ENCODE measurements at regions not wholly inside any gene's neighbourhood (a gene's known extent, or its start where the extent isn't known, plus 50 kb on each side); places are given as distances from the start of the nearest gene placed in this dataset.
"Not testable (repeated sequence)": the region's sequence is repeated elsewhere in the genome, so short reads cannot be mapped to it uniquely, and the experiment has no call there.

GRCh38 chr2:67878743-67879142 lies 184.1 kb downstream of the C1D start:
- no peak for DNase-seq

DNA sequence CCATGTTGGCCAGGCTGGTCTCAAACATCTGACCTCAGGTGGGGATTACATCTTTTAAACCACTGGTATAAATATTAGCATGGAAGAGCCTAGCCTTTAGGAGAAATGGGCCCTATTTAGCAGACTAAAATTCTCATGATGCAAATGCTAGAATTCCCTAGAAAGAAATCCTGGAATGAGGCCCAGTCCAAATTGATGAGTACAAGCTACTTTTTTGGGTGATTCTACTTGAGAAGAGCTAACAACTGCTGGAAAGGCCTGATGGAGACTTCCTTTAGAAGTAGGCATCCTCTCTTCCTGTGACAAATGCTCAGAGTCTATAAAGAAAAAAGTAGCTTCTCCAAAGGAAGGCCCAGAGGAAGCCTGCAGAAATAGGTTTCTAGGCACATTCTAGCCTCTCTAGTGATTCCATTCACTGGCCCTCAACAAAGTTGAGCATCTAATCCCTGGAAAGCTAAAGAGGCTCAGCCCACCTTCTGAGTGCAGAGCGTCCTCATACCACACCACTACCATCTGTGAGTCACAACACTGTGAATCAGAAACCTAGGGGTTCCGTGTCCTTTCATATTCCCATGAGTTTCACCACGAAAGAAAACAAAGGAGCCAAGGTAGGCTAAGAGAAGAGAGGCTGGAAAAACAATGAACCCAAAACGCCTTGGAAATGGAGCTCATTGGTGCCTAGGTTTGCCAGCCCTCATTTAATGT lies 183.1 kb downstream of the C1D start:
- DNase-seq: no peak

- no peak for DNase-seq
Measured at GRCh38 chr2:67880291-67880761, 182.5 kb downstream of the C1D start.

GRCh38 chr2:67881816-67882215 lies 181.0 kb downstream of the C1D start:
- DNase-seq: no peak

GRCh38 chr2:67883316-67884087 lies 179.3 kb downstream of the C1D start:
- no peak for DNase-seq

- DNase-seq: no peak
Measured at GRCh38 chr2:67888351-67889005, 174.3 kb downstream of the C1D start.

- no peak for DNase-seq
Measured at GRCh38 chr2:67889056-67889455, 173.7 kb downstream of the C1D start.

GRCh38 chr2:67891642-67892041 lies 171.2 kb downstream of the C1D start:
- no peak for DNase-seq

DNA sequence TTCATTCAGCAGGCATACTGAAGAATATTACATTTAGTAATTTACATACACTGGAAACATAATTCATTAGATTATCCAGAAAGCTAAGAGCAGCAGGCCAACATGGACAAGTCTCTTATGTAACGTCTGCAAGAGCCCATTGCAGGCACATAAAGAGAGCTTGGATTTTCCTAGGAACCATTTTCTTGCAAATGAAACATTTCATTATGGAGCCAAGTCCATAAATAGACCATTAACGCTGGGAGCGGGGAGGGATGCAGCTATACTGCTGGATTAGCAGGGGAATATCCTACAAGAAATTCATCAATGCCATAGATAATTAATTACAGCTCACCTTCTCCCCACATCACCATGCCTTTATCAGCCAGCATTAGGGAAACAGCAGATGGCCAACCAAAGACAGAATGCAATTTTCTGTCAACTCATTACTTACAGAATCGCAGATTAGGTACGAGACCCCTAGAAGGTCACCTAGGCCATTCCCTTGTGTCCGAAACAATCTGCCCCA lies 170.4 kb downstream of the C1D start:
- no peak for DNase-seq

- DNase-seq: no peak
Measured at GRCh38 chr2:67895227-67895941, 167.4 kb downstream of the C1D start.

- DNase-seq: no peak
Measured at GRCh38 chr2:67896076-67896475, 166.7 kb downstream of the C1D start.

- no peak for DNase-seq
Measured at GRCh38 chr2:67896476-67896875, 166.3 kb downstream of the C1D start.

- no peak for DNase-seq
Measured at GRCh38 chr2:67898595-67898994, 164.2 kb downstream of the C1D start.

GRCh38 chr2:67899187-67899586 lies 163.6 kb downstream of the C1D start:
- DNase-seq: no peak

DNA sequence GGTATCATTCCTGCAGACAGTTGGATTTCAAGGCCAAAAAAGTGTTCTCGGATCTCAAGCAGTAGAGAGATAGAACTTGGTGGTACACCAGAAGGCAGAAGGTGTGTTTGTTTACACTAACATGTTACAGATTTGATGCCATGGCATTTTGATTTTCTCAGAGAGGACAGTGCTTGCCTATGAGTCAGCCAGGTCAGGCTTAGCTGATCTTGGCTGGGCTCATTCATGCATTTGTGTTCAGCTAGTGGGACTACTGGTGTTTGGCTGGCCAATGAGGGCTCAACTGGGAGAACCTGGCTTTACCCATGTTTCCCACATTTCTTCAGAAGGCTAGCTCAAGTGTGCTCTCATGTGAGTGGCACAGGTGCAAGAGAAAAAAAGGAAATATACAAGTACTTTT lies 162.0 kb downstream of the C1D start:
- DNase-seq: no peak

GRCh38 chr2:67904566-67904965 lies 158.2 kb downstream of the C1D start:
- DNase-seq: no peak

DNA sequence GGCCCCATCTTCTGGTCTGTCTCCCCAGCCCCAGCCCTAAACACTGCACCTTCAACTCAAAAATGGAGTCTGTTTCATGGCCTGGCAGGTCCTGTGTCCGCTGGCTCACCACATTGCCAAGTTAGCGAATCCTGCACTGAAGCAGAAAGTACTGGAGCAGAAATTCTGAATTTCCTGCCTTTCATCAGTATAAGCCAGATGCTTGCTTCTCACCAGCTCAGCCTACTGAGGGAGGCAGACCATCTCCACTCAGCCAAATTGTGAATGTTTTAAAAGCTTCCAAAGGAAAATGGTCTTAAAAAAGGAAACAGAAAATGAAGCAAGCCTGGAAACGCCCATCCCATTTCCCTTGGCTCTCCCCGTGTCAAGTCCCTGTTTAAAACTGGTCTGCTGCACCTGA lies 157.8 kb downstream of the C1D start:
- no peak for DNase-seq

GRCh38 chr2:67906547-67906946 lies 156.3 kb downstream of the C1D start:
- not testable (repeated sequence) for DNase-seq

DNA sequence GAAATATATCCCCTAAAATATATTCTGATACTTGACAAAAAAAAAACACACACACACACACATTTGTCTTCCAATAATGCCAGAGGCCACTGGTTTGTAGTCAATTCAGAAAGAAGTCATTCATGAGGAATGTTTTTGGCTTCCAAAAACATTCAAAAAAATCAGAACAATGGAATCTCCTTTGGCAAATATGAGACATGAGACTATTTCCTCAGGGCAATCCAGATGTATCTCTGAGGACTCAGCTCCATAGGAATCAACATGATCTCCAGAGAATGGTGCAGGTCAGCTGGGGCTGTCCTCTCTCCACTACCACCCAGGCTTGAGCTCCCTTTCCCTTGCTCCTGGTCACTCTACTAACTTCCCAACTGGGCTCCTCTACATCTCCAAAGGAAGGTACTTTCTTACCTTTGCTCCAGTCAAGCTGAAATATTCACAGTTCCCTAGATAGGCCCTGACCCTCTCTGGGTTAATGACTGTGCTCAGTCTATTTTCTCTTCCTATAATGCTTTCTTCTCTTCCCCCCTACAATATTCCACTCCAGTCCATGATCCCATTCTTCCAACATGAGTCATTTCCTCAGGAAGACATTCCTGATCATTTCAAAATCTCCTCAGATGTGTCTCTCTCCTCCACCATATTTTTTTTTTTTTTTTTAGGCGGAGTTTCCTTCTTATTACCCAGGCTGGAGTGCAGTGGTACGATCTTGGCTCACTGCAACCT lies 145.3 kb downstream of the C1D start:
- DNase-seq: no peak

DNA sequence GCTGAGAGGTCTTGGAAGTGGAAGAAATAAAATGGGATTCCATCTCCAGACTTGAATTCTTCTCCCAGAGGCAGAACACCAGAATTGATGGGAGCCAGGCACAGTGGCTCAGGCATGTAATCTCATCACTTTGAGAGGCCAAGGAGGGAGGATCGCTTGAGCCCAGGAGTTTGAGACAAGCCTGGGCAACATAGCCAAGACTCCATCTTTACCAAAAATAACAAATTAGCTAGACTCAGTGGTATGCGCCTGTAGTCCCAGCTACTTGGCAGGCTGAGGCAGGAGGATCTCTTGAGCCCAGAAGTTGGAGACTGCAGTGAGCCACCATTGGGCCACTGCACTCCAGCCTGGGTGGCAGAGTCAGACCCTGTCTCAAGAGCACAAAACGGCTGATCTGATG lies 144.3 kb downstream of the C1D start:
- DNase-seq: no peak

GRCh38 chr2:67919490-67919889 lies 143.3 kb downstream of the C1D start:
- no peak for DNase-seq

- no peak for DNase-seq
Measured at GRCh38 chr2:67922080-67922785, 140.6 kb downstream of the C1D start.

Measured in NCI-H2171 (cell line).